Cardiac septum (tissue), 1 donor: ENCODE measurements at regions not wholly inside any gene's neighbourhood (a gene's known extent, or its start where the extent isn't known, plus 50 kb on each side); places are given as distances from the start of the nearest gene placed in this dataset.
"Not testable (repeated sequence)": the region's sequence is repeated elsewhere in the genome, so short reads cannot be mapped to it uniquely, and the experiment has no call there.

Experiments used
- DNase-seq: peaks from one replicate; pipeline ENCODE4 v3.0.0-alpha.2; 2020; ENCODE audit warnings: low spot score
- intact Hi-C: fragments of 100-400 bp; cut with DNase I; formaldehyde crosslinking; loops from one replicate; pipeline ENCODE4 v1.14.0; 2022
- donor health status: DM: no; HTN: no; CAD: no.

GRCh38 chr7:91436655-91437054 is 172.4 kb downstream of the FZD1 start:
- intact Hi-C loops = no loop called here
- DNase-seq = no peak

GRCh38 chr7:91440198-91440597 is 176.0 kb downstream of the FZD1 start:
- intact Hi-C loops = not testable (repeated sequence)

GRCh38 chr7:91443862-91444261 is 179.6 kb downstream of the FZD1 start:
- DNase-seq = no peak

More at GRCh38 chr7:91440198-91440597, 176.0 kb downstream of the FZD1 start:
- not testable (repeated sequence) for DNase-seq

GRCh38 chr7:91446819-91447218 is 182.6 kb downstream of the FZD1 start:
- DNase-seq = no peak
- intact Hi-C loops = no loop called here

More at GRCh38 chr7:91443862-91444261, 179.6 kb downstream of the FZD1 start:
- intact Hi-C loops = no loop called here

GRCh38 chr7:91455411-91455810 is 191.2 kb downstream of the FZD1 start:
- intact Hi-C loops = no loop called here

GRCh38 chr7:91457208-91457607 is 193.0 kb downstream of the FZD1 start:
- no peak for DNase-seq
- intact Hi-C loops = no loop called here

More at GRCh38 chr7:91455411-91455810, 191.2 kb downstream of the FZD1 start:
- DNase-seq = no peak

- no peak for DNase-seq
- intact Hi-C loops = no loop called here
Measured at GRCh38 chr7:91459539-91459938, 195.3 kb downstream of the FZD1 start.

- no peak for DNase-seq
- intact Hi-C loops = no loop called here
Measured at GRCh38 chr7:91462316-91462715, 198.1 kb downstream of the FZD1 start.

GRCh38 chr7:91463330-91463729 is 199.1 kb downstream of the FZD1 start:
- intact Hi-C loops = no loop called here
- DNase-seq = no peak

- intact Hi-C loops = no loop called here
Measured at GRCh38 chr7:91465595-91466061, 201.4 kb downstream of the FZD1 start.

GRCh38 chr7:91468256-91468655 is 204.0 kb downstream of the FZD1 start:
- intact Hi-C loops = no loop called here
- DNase-seq = no peak

More at GRCh38 chr7:91465595-91466061, 201.4 kb downstream of the FZD1 start:
- no peak for DNase-seq

GRCh38 chr7:91473619-91474018 is 209.4 kb downstream of the FZD1 start:
- DNase-seq = no peak
- intact Hi-C loops = no loop called here

- intact Hi-C loops = no loop called here
- no peak for DNase-seq
Measured at GRCh38 chr7:91474074-91474473, 209.8 kb downstream of the FZD1 start.

- intact Hi-C loops = not testable (repeated sequence)
Measured at GRCh38 chr7:91480470-91480869, 216.2 kb downstream of the FZD1 start.

GRCh38 chr7:91491868-91492267 is 227.6 kb downstream of the FZD1 start:
- no peak for DNase-seq
- intact Hi-C loops = no loop called here

More at GRCh38 chr7:91480470-91480869, 216.2 kb downstream of the FZD1 start:
- not testable (repeated sequence) for DNase-seq

GRCh38 chr7:91492317-91492716 is 228.1 kb downstream of the FZD1 start:
- DNase-seq = no peak
- intact Hi-C loops = no loop called here

- intact Hi-C loops = no loop called here
- no peak for DNase-seq
Measured at GRCh38 chr7:91492773-91493172, 228.5 kb downstream of the FZD1 start.

GRCh38 chr7:91494450-91494849 is 230.2 kb downstream of the FZD1 start:
- no peak for DNase-seq
- intact Hi-C loops = no loop called here

- no peak for DNase-seq
- intact Hi-C loops = no loop called here
Measured at GRCh38 chr7:91496251-91496820, 232.1 kb downstream of the FZD1 start.

GRCh38 chr7:91497277-91497676 is 233.0 kb downstream of the FZD1 start:
- intact Hi-C loops, DNase-seq: not testable (repeated sequence)

GRCh38 chr7:91503934-91504555 is 239.8 kb downstream of the FZD1 start:
- no peak for DNase-seq
- intact Hi-C loops = no loop called here
